MCF 10A (cell line): ENCODE measurements at regions not wholly inside any gene's neighbourhood (a gene's known extent, or its start where the extent isn't known, plus 50 kb on each side); places are given as distances from the start of the nearest gene placed in this dataset.

Experiments
- BruUV-seq: library from RNA; stranded (reverse); fragments of 400-500 nt; replicated peaks from 2 replicates; lab custom pipeline; 2021; lab: Mats Ljungman, UMichigan
- CTCF ChIA-PET: fragments of 300-600 bp; sonication (Branson Sonifier 250); formaldehyde crosslinking; extraction: SDS; loops from one replicate; lab custom pipeline; 2021; ENCODE audit warnings: antibody characterized with exemption, inconsistent platforms; lab: Yijun Ruan, JAX
- POLR2A ChIA-PET: fragments of 300-600, 350-650 bp; sonication (Branson Sonifier 250); formaldehyde crosslinking; extraction: SDS; loops from one replicate; lab custom pipeline; 2020; ENCODE audit warnings: antibody characterized with exemption, inconsistent platforms; lab: Yijun Ruan, JAX
- DNase-seq: peaks from one replicate; pipeline ENCODE4 v3.0.0-alpha.2; 2018; ENCODE audit not compliant: unreplicated experiment
- H3K27ac Mint-ChIP-seq: one replicate; pipeline ENCODE4 v1.8.0; 2022; ENCODE audit warnings: mild to moderate bottlenecking, low read depth, mixed read lengths; ENCODE audit not compliant: unreplicated experiment
- H3K27me3 Mint-ChIP-seq: one replicate; pipeline ENCODE4 v1.8.0; 2022; ENCODE audit warnings: mixed read lengths; ENCODE audit not compliant: insufficient read depth, unreplicated experiment
- H3K36me3 Mint-ChIP-seq: one replicate; pipeline ENCODE4 v1.8.0; 2022; ENCODE audit warnings: mild to moderate bottlenecking, moderate library complexity, mixed read lengths; ENCODE audit not compliant: insufficient read depth, unreplicated experiment
- H3K4me1 Mint-ChIP-seq: one replicate; pipeline ENCODE4 v1.8.0; 2022; ENCODE audit warnings: mixed read lengths; ENCODE audit not compliant: insufficient read depth, unreplicated experiment
- H3K4me3 Mint-ChIP-seq: one replicate; pipeline ENCODE4 v1.8.0; 2022; ENCODE audit warnings: mild to moderate bottlenecking, moderate library complexity, mixed read lengths; ENCODE audit not compliant: unreplicated experiment
- H3K9me3 Mint-ChIP-seq: one replicate; pipeline ENCODE4 v1.8.0; 2022; ENCODE audit warnings: mixed read lengths; ENCODE audit not compliant: unreplicated experiment
- CTCF ChIP-seq: fragments of 200-600 bp; IDR thresholded peaks from one replicate; pipeline ENCODE4 v1.8.0; 2022; ENCODE audit warnings: antibody characterized with exemption, mild to moderate bottlenecking; ENCODE audit not compliant: unreplicated experiment
- intact Hi-C: fragments of 100-400 bp; cut with micrococcal nuclease; formaldehyde crosslinking; loops from 2 replicates; pipeline ENCODE4 v1.14.1; 2022

- ChIA-PET POLR2A (no interaction called here), CTCF (no interaction called here)
- DNase-seq = peak; percentile 55
- no peaks in the 10 kb centered on the region for H3K36me3 Mint-ChIP-seq
- TF ChIP-seq CTCF = no peak
- peak overlapping the region; percentile 81 for H3K27ac Mint-ChIP-seq
- intact Hi-C loops = no loop called here
- H3K27me3 Mint-ChIP-seq = no peaks in the 10 kb centered on the region
- H3K4me1 Mint-ChIP-seq = peaks cover 24% of the 10 kb centered on the region
- H3K9me3 Mint-ChIP-seq = no peaks in the 10 kb centered on the region
- no TSS peak for BruUV-seq
- H3K4me3 Mint-ChIP-seq = no peak overlapping the region
Measured at GRCh38 chr14:28661171-28661772, 105.3 kb upstream of the FOXG1 start.

- POLR2A ChIA-PET = interaction anchor here (1.2 kb wide), 1 partner anchor 9 kb away, joined by 4 read pairs; no protein-coding TSS in a partner anchor
- intact Hi-C loops = no loop called here
- CTCF ChIA-PET = interaction anchor here (0.6 kb wide), 1 partner anchor 634 kb away, joined by 3 read pairs; no protein-coding TSS in a partner anchor
- BruUV-seq = no TSS peak
- no peak for DNase-seq
- Mint-ChIP-seq H3K36me3 (no peaks in the 10 kb centered on the region), H3K4me3 (no peak overlapping the region), H3K9me3 (no peaks in the 10 kb centered on the region), H3K27me3 (no peaks in the 10 kb centered on the region), H3K4me1 (peaks cover 8% of the 10 kb centered on the region), H3K27ac (peak overlapping the region; percentile 31)
- no peak for TF ChIP-seq CTCF
Measured at GRCh38 chr14:28666961-28667360, 99.6 kb upstream of the FOXG1 start.

- peaks cover 29% of the 10 kb centered on the region for H3K4me1 Mint-ChIP-seq
- TF ChIP-seq CTCF = no peak
- H3K36me3 Mint-ChIP-seq = no peaks in the 10 kb centered on the region
- intact Hi-C loops = no loop called here
- no TSS peak for BruUV-seq
- CTCF ChIA-PET = interaction anchor here (0.6 kb wide), 2 partner anchors 211 to 1617 kb away, joined by 3 to 5 read pairs; no protein-coding TSS in a partner anchor
- no peaks in the 10 kb centered on the region for H3K27me3 Mint-ChIP-seq
- POLR2A ChIA-PET = interaction anchor here (0.7 to 2.3 kb wide), 4 partner anchors 18 to 1951 kb away, joined by 3 to 13 read pairs (median 4); partner anchors contain the start of gene SCFD1
- H3K27ac Mint-ChIP-seq = peak overlapping the region; percentile 80
- H3K9me3 Mint-ChIP-seq = no peaks in the 10 kb centered on the region
- DNase-seq = peak; percentile 65
- peak overlapping the region; percentile 44 for H3K4me3 Mint-ChIP-seq
Measured at GRCh38 chr14:28671425-28671824, 95.2 kb upstream of the FOXG1 start.

GRCh38 chr14:28673056-28673455 is 93.5 kb upstream of the FOXG1 start:
- Mint-ChIP-seq H3K27me3 (no peaks in the 10 kb centered on the region), H3K36me3 (no peaks in the 10 kb centered on the region), H3K9me3 (no peaks in the 10 kb centered on the region), H3K4me3 (no peak overlapping the region), H3K27ac (peak overlapping the region; percentile 80), H3K4me1 (peaks cover 41% of the 10 kb centered on the region)
- no TSS peak for BruUV-seq
- ChIA-PET CTCF (interaction anchor here (0.7 to 1.0 kb wide), 2 partner anchors 1541 to 1597 kb away, joined by 3 to 6 read pairs; no protein-coding TSS in a partner anchor), POLR2A (interaction anchor here (0.6 to 1.9 kb wide), 2 partner anchors 16 to 108 kb away, joined by 5 to 8 read pairs; no protein-coding TSS in a partner anchor)
- intact Hi-C loops = loop anchor here (2.0 kb wide), 1 partner anchor 20 kb away; no protein-coding TSS in a partner anchor
- no peak for TF ChIP-seq CTCF
- DNase-seq = no peak
